ENCODE measurements at regions not wholly inside any gene's neighbourhood (a gene's known extent, or its start where the extent isn't known, plus 50 kb on each side); places are given as distances from the start of the nearest gene placed in this dataset.

- no peak overlapping the region for H3K4me3 ChIP-seq (ENCODE audit: low read length)
- no peak for TF ChIP-seq CTCF (IDR thresholded peaks at IDR 0.05; ENCODE audit: insufficient read depth, low read depth, low read length, missing control alignments)
- no peak for DNase-seq (ENCODE audit: low read depth)
Observed at GRCh38 chr9:81819859-81820546, 108.2 kb upstream of the SPATA31D4 start.

- DNase-seq (ENCODE audit: low read depth), result no peak
Observed at GRCh38 chr9:81822301-81822865, 105.8 kb upstream of the SPATA31D4 start.

GRCh38 chr9:81822967-81823366 is 105.3 kb upstream of the SPATA31D4 start:
- DNase-seq (ENCODE audit: low read depth), result no peak
- no peak overlapping the region for H3K4me3 ChIP-seq (ENCODE audit: low read length)
- no peak for TF ChIP-seq CTCF (IDR thresholded peaks at IDR 0.05; ENCODE audit: insufficient read depth, low read depth, low read length, missing control alignments)

More at GRCh38 chr9:81822301-81822865, 105.8 kb upstream of the SPATA31D4 start:
- no peak overlapping the region for H3K4me3 ChIP-seq (ENCODE audit: low read length)
- TF ChIP-seq CTCF (IDR thresholded peaks at IDR 0.05; ENCODE audit: insufficient read depth, low read depth, low read length, missing control alignments), result no peak

- TF ChIP-seq CTCF (IDR thresholded peaks at IDR 0.05; ENCODE audit: insufficient read depth, low read depth, low read length, missing control alignments), result no peak
- DNase-seq (ENCODE audit: low read depth), result no peak
- no peak overlapping the region for H3K4me3 ChIP-seq (ENCODE audit: low read length)
Observed at GRCh38 chr9:81823672-81824554, 104.3 kb upstream of the SPATA31D4 start.

- no peak overlapping the region for H3K4me3 ChIP-seq (ENCODE audit: low read length)
- no peak for TF ChIP-seq CTCF (IDR thresholded peaks at IDR 0.05; ENCODE audit: insufficient read depth, low read depth, low read length, missing control alignments)
- peak; percentile 68 for DNase-seq (ENCODE audit: low read depth)
Observed at GRCh38 chr9:81824802-81825730, 103.2 kb upstream of the SPATA31D4 start.

- TF ChIP-seq CTCF (IDR thresholded peaks at IDR 0.05; ENCODE audit: insufficient read depth, low read depth, low read length, missing control alignments), result no peak
- no peak overlapping the region for H3K4me3 ChIP-seq (ENCODE audit: low read length)
- peak; percentile 74 for DNase-seq (ENCODE audit: low read depth)
Observed at GRCh38 chr9:81825846-81826516, 102.2 kb upstream of the SPATA31D4 start.
